ENCODE measurements at regions not wholly inside any gene's neighbourhood (a gene's known extent, or its start where the extent isn't known, plus 50 kb on each side); places are given as distances from the start of the nearest gene placed in this dataset.

GRCh38 chr10:47056247-47056510, 145.0 kb downstream of the PTPN20 start:
- TF ChIP-seq CTCF (IDR thresholded peaks at IDR 0.05) = no peak
- TF ChIP-seq POLR2A (IDR thresholded peaks at IDR 0.05) = no peak

All from lower leg skin (tissue), 3 donors.